ENCODE measurements at regions not wholly inside any gene's neighbourhood (a gene's known extent, or its start where the extent isn't known, plus 50 kb on each side); places are given as distances from the start of the nearest gene placed in this dataset.
"Not testable (repeated sequence)": the region's sequence is repeated elsewhere in the genome, so short reads cannot be mapped to it uniquely, and the experiment has no call there.

DNA sequence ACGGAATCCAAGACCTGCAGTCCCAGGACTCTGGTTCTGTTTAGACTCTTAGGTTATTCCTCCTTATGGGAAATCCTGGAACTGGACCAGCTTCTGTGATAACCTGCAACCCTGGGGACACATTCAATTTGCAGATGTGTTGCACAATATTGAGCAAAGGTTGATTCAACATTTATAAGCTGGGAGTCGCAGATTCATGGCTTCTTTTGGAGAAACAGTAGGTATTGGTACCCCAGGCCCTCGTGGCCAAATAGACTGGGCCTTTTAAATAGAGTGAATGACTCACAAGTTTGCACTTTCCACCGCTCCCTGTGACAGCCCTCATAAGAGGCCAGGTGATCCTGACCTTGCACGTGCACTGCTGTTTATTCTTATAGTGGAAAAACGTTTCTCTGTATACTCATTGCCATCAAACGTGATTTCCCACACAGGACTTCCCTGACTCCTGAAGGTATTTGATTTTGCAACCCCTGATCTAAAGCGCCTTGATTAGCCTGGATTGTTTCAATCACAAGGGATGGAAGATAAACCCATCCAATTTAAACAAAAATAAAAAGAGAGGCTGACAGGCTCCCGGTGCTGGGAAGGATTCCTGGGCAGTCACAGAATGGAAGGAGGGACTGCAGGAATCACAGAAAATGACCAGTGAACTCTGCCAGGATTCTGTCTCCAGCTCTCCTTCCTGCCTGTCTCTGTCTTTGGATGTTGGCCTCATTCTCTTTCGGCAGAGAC is 98.0 kb downstream of the VCPKMT start:
- no peak for DNase-seq (ENCODE audit: low read depth in 2 of 2, low spot score in 1 of 2)

DNA sequence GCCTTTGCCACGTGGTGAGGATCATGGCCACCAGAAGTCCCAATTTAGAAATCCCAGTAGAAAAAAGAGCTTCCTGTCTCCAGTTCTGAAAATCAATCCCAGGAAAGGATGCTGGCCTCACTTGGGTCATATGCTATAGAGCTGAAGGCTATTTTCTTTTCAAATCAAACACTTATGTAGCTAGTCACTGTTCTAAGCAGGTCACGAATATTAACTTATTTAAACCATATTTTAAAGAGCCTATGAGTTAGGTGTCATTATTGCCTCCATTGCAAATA is 97.5 kb downstream of the VCPKMT start:
- no peak for DNase-seq (ENCODE audit: low read depth in 2 of 2, low spot score in 1 of 2)

DNA sequence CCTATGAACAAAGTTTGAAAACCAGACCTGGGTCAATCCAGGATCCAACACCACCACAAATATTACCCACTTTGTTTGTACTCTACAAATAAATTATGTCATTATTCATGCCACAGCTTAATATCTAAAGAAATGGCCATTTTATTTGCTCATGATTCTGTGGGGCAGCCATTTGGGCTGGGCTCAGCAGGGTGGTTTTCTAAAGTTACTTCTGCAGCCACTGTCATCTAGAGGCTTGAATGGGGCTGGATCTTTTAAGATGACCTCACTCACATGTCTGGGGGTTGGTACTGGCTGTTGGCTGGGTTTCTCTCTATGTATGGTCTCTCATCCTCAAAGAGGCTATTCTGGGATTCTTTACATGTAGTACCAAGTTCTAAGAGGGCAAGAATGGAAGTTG is 96.2 kb downstream of the VCPKMT start:
- no peak for DNase-seq (ENCODE audit: low read depth in 2 of 2, low spot score in 1 of 2)

DNA sequence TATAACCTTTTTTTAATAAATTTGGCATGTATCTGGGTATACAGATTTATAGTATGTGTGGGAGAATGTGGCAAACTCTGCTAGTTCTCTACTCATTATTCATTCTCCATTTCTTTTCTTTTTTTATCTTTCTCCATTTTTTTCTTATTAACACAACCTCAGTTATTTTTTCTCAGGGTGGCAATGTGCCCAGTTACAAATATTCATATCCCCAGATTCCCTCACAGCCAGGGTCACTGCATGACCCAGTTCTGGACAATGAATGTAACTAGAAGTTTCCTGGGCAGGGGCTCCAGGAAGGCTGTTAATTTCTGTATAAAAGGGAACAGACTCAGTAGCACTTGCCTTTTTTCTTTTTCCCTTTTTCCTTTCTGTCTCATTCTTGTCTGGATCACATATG is 95.6 kb downstream of the VCPKMT start:
- DNase-seq (ENCODE audit: low read depth in 2 of 2, low spot score in 1 of 2) = no peak

DNA sequence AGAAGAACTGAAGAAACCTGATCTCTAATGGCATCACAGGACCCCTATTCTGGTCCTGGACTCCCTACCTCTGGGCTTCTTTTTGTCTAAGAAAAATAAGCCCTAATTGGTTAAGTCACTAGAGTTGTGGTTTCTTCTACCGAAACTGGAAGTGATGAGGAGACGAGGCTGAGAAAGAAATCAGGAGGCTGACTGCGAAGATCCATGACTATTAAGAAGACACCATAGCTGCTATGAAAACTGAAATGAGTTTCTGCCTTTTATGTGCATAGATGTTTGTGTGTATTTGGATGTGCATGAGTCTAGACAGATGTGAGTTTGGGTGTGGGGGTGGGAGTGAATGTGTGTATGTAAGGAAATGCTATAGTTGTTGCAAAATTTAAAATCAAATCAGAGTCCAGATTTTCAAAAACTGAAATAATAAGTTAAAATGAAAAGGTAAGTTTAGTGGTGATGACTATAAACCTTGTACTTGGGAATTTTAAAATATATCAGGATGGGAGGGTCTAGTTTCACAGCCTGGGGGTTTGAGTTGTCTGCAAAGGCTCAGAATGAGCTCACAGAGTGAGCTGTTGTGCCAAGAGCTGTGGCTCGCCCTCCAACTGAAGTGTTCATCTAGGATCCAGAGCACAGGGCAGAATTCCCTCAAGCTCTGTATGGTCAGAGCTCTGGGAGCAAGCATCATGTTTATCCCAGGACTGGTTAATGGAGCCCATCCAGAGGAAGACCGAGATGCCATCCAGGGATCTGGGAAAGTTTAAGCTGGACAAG is 94.9 kb downstream of the VCPKMT start:
- DNase-seq (ENCODE audit: low read depth in 2 of 2, low spot score in 1 of 2) = no peak

DNA sequence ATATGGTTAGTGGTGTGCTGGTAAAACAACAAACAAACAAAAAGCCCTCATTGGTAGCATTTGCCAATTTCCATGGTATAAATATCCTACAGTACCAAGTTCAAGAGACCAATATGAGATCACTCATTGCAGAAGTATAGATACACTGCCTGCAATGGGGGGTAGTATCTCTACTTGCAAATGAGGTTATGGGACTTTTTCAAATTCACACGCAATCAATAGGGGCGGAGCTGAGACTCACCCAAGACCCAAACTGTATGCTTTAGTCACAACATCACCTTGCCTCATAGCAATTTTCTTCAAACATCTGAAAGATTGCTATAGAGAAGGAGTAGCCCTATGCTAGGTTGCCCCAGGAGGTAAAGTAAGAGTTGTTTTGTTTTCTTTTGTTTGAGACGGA is 93.7 kb downstream of the VCPKMT start:
- DNase-seq (ENCODE audit: low read depth in 2 of 2, low spot score in 1 of 2) = no peak

DNA sequence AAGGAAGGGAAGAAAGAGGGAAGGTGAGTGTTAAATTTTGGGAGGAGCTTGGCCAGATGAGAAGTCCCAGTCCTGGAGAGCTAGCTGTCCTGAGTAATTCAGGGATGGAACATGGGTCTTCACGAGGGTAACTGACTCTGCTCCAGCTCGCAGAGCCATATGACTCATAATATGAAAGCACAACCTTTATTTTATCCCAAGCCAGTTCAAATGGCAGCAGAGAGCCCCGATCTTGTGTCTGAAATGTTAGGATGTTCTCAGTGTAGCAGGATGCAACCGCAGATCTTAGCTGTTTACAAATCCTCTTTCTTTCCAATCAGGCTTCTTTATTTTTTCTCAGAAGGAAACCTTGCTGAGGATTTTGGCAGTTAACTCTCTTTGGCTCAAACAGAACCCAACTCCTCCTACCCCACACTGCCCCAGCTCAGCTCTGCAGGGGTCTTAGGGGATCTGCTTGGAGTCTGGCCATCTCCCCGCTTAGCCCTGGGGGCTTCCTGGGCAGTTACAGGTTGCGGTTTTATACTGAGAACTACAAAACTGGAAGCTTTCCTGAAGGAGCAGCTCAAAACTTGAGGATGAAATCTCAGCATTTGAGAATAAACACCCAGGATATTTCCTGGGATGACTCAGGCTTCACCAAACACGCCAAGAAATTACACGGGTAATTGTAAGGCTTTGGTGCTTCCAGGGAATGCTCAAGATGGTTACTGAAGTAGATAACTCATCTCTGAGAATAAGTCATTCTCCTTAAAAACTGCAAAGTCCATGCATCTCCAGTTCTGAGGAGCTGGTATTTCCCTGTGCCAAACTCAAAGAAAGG is 92.5 kb downstream of the VCPKMT start:
- DNase-seq (ENCODE audit: low read depth in 2 of 2, low spot score in 1 of 2) = no peak

DNA sequence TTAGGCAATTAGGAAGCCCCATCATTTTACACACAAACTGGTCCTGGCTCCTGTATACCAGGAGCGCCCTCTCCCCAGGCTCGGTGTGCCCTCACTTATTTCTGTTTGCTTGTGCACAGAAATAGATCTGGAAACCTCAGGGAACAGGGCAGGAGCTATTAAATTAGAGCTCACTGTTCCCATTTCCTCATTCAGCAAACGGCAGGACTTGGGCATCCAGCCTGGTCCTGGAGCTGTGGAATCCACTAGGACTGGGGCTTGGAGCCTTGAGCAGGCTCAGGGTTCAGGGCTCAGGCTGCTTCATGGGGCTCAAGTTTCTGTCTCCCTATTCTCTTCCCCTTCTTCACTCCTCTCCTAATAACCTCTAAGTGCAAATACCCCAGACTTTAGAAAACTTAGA is 91.3 kb downstream of the VCPKMT start:
- no peak for DNase-seq (ENCODE audit: low read depth in 2 of 2, low spot score in 1 of 2)

DNA sequence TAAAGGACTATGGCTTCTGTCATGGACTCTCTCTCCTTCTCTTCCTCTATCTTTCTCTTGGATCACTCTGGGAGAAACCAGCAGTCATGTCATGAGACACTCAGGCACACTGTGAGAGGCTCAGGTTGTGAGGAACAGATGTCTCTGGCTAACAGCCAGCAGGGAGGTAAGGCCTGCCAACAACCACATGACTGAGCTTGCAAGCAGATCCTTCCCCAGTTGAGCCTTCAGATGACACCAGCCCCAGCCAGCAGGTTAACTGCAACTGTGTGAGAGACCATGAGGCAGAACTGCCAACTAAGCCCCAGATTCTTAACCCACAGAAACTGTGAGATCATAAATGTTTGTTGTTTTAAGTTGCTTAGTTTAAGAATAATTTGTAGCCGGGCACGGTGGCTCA is 90.6 kb downstream of the VCPKMT start:
- no peak for DNase-seq (ENCODE audit: low read depth in 2 of 2, low spot score in 1 of 2)

DNA sequence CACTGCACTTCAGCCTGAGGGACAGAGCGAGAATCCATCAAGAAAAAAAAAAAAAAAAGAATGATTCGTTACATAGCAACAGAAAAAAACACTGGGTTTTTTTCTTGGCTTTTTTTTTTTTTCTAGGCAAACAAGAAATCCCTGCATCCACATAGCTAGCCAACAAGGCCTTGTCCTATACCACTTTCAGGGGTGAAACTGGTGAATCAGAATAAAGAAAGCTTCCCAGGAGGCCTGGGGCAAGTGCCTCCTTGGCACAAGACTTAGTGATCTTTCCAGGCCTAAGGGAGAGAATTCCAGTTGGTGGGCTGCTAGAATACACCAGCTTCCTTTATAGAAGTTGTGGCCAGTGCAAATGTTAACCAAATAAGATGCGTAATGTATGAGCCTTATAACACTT is 90.0 kb downstream of the VCPKMT start:
- no peak for DNase-seq (ENCODE audit: low read depth in 2 of 2, low spot score in 1 of 2)

DNA sequence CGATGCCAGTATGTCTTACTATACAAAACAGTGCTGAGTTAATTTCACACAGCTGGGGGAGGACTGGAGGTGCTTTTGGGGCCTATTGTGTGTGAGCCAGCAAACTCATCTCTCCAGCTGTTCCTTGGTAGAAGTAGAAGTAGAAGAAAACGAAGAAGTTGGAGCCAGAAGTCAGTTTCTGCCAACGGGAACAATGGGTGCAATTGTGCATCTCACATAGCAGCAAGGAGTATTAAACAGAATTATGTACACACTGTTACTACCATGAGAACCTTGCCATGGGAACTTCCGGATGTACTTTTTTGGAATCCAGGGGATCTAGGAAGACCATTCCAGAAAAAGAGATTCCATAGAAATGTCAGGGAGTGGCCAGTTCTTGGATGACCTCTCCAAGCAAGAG is 88.6 kb downstream of the VCPKMT start:
- DNase-seq (ENCODE audit: low read depth in 2 of 2, low spot score in 1 of 2) = no peak

DNA sequence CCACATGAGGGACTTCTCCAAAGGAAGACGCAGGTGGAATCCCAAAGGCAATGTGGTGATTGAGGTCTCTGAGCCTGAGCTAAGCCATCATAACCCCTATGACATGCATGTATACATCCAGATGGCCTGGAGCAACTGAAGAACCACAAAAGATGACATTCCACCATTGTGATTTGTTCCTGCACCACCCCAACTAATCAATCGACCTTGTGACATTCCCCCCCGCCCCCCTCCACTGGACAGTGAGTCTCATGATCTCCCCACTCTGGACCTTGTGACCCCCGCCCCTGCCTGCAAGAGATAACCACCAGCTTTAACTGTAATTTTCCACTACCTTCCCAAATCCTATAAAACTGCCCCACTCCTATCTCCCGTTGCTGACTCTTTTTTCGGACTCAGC is 87.9 kb downstream of the VCPKMT start:
- DNase-seq (ENCODE audit: low read depth in 2 of 2, low spot score in 1 of 2) = no peak

DNA sequence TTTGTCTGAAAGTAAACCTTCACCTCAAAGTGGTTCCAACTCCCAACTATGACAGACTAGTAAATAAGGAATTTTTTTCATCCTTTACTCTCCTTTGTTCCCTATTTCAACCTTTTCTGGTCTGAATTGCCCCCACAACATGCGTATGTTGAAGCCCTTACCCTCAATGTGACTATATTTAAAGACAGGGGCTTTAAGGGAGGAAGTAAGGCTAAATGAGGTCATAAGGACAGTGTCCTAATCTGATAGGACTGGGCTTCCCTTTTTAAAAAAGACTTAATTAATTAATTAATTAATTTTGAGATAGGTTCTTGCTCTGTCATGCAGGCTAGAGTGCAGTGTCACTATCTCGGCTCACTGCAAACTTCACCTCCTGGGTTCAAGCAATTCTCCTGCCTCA is 86.3 kb downstream of the VCPKMT start:
- DNase-seq (ENCODE audit: low read depth in 2 of 2, low spot score in 1 of 2) = no peak

DNA sequence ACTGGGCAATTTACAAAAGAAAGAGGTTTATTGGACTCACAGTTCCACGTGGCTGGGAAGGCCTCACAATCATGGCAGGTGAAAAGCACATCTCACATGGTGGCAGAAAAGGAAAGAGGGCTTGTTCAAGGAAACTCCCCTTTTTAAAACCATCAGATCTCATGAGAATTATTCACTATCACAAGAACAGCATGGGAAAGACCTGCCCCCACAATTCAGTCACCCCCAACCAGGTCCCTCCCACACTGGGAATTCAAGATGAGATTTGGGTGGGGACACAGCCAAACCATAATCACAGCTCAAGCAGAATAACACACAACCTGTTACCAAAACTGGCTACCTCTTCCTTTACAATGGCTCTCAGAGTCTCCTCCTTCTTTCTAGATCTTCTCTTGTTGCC is 85.5 kb downstream of the VCPKMT start:
- DNase-seq (ENCODE audit: low read depth in 2 of 2, low spot score in 1 of 2) = not testable (repeated sequence)

DNA sequence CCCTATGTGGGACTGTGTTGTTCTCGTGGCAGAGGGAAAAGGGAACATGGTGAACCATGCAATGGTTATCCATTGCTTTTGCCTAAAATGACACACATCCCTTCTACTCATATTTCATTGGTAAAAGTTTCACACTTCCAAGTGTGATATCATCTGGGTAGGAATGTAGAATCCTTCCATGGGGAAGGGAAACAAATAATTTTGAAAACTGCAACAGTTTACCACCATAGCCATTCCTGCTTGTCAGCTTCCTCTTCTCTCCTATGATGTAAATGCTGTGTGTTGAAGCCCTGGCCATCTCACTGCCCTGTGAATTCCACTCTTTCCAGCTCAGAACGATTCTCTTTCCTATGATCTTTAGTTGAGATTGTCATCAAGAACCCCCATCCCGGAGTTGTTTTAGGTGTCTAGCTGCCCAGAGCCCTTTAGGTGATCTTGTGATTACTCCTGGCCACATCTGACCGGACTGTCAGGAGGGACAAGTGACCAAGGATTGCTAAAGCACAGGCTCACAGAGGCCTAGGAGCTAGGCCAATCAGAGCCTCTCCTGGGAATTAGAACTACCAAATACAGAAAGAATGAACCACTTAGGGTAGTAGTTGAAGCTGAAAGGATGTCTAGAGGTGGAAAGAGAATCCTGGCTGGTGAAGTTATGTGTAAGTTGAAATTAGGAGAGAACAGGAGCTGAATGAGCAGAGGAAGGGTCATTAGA is 84.6 kb downstream of the VCPKMT start:
- DNase-seq (ENCODE audit: low read depth in 2 of 2, low spot score in 1 of 2) = no peak

DNA sequence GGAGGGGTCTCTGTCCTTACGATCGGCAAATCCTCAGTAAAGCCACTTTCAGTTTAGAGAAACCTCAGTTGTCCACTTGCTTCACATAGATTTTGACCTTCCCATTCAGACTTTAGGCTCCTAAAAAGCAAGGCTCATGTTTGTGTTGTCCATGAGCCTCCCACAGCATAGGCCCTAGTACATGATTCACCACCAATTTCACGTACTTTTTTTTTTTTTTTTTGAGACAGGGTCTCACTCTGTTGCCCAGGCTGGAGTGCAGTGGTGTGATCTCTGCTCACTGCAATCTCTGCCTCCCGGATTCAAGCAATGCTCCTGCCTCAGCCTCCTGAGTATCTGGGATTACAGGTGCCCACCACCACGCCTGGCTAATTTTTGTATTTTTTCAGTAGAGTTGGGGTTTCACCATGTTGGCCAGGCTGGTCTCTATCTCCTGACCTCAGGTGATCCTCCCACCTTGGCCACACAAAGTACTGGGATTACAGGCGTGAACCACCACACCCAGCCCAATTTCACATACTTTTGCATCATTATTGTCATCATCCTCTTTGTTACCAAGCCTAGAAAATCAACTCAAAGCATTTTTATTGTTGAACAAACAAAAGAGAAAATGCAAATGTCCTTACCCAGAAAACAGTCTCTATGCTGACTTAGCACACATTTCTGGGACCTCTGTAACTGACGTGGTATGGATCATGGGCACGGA is 83.8 kb downstream of the VCPKMT start:
- not testable (repeated sequence) for DNase-seq (ENCODE audit: low read depth in 2 of 2, low spot score in 1 of 2)

DNA sequence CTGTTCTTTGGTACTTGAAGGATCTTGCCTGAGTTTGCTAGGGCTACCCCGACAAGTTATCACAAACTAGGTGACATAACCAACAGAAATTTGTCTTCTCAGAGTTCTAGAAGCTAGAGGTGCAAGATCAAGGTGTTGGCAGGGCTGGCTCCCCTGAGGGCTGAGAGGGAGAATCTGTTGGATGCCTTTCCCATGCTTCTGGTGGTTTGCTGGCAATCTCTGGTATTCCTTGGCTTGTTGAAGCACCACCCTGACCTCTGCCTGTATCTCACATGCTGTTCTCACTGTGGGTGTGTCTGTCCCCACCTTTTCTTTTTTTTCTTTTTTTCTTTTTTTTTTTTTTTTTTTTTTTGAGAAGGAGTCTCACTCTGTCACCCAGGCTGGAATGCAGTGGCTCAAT is 81.2 kb downstream of the VCPKMT start:
- DNase-seq (ENCODE audit: low read depth in 2 of 2, low spot score in 1 of 2) = no peak

DNA sequence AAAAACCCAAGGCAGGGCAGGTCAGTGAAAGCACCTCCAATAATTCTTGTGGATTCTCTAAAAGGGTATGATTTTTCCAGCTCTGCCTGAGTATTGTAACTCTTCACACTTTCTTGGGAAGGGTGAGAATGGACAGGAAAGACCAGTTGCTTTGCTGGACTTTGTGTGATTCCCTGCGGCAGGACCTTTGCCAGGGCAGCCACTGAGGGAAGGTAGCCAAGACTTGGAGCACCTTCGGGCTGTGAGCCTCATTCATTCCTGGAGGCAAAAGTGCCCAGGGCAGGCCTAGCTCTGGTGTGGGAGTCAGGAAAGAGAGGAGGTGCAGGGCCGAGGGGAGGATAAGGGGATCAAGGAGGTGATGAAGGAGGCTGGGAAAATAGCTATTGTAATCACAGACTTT is 80.2 kb downstream of the VCPKMT start:
- DNase-seq (ENCODE audit: low read depth in 2 of 2, low spot score in 1 of 2) = no peak

DNA sequence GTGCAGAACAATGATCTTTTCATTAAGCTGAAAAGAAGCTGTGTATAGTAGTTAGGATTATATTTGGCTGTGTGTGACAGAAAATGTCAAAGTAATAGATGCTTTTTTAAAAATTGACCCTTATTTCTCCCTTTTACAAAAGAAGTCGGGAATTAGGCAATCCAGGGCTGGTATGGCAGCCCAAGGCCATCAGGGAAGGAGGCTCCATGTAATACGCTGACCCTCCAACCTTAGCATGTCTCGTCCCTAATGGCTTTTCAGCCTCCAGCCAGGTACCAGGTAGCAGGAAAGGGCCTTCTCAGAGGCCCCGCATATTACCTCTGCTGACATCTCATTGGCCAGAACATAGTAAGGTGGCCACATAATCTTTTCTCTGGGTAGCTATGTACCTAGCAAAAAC is 79.7 kb downstream of the VCPKMT start:
- DNase-seq (ENCODE audit: low read depth in 2 of 2, low spot score in 1 of 2) = no peak

DNA sequence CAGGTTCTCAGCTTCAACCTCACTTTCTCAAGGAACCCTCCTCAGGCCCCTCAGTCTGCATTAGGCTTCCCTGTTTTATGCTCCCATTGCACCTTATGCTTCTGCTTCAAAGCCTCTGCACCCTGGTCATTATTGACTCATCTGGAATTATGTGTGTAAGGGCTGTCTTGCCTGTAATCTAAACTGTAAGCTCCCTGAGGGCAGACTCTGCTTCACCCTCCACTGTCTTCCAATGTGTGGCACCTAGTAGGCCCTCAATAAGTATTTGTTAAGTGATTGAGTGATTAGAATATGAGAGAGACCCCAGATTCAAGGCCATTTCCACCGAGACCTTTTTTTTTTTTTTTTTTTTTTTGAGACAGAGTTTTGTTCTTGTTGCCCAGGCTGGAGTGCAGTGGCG is 79.1 kb downstream of the VCPKMT start:
- no peak for DNase-seq (ENCODE audit: low read depth in 2 of 2, low spot score in 1 of 2)

DNA sequence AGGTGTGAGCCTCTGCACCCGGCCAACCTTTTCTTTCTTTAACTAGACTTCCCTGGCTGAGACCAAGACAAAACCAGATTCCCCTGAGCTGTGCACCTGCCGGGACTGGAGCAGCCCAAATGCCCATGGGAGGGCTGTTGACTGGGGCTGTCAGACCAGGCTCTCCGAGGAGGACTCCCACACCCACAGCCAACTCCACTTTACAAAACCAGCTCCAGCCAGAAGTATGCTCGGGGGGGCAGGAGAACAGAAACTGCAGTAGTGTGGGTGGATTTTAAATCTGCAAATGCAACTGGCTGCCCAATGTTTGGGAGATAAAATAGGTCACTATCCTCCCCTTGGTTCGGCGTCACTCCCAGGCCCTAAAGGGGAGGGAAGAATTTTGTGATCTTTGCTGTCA is 78.5 kb downstream of the VCPKMT start:
- no peak for DNase-seq (ENCODE audit: low read depth in 2 of 2, low spot score in 1 of 2)
